ENCODE measurements at regions not wholly inside any gene's neighbourhood (a gene's known extent, or its start where the extent isn't known, plus 50 kb on each side); places are given as distances from the start of the nearest gene placed in this dataset.

DNA sequence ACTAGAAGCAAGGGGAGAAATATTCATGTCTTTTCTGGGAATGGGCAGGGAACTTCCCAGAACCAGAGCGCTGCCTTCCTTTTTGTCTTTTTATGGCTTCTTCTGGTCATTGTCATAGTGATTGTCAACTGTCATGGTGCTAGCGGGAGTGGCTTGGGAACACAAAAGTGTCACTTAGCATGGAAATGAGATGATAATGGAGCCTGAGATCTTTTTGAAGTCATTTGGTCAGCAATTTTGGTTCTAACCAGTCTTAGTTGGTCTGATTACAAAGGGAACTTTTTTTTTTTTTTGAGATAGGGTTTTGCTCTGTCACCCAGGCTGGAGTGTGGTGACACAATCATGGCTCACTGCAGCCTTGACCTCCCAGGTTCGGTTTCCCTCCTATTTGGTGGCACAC lies 62.7 kb upstream of the RPH3A start:
- TF ChIP-seq POLR2AphosphoS5 (IDR thresholded peaks at IDR 0.05; ENCODE audit: borderline replicate concordance, low read depth, low read length) (no peak), FOXP2 (optimal IDR thresholded peaks at IDR 0.05; ENCODE audit: control extremely low read depth, extremely low read length, insufficient read depth) (no peak), EZH2 (IDR thresholded peaks at IDR 0.05) (no peak)

All from SK-N-MC (cell line).